SK-N-SH (cell line): ENCODE measurements at regions not wholly inside any gene's neighbourhood (a gene's known extent, or its start where the extent isn't known, plus 50 kb on each side); places are given as distances from the start of the nearest gene placed in this dataset.

ENCODE experiments used
- CTCF ChIA-PET: fragments of 300-600, 350-600 bp; formaldehyde crosslinking; extraction: SDS; loops from one replicate; lab custom pipeline; 2021; lab: Yijun Ruan, JAX
- POLR2A ChIA-PET: fragments of 350-600 bp; sonication (Branson Sonifier 250); formaldehyde crosslinking; extraction: SDS; loops from one replicate; lab custom pipeline; 2020; ENCODE audit warnings: antibody characterized with exemption, inconsistent platforms; lab: Yijun Ruan, JAX
- DNase-seq: peaks from one replicate; pipeline ENCODE4 v3.0.0; 2012
- H2AFZ ChIP-seq: fragments of 200-600 bp; sonication (generic); 2 replicates; pipeline ENCODE4 v1.8.1; 2016; ENCODE audit warnings: antibody characterized with exemption, mild to moderate bottlenecking, low read depth
- H3F3A ChIP-seq: fragments of 200-600 bp; sonication (generic); replicated peaks from 2 replicates; pipeline ENCODE3; 2016; ENCODE audit warnings: antibody characterized with exemption, mild to moderate bottlenecking; ENCODE audit not compliant: insufficient read depth
- H3K27ac ChIP-seq, 2 experiments: fragments of 200-500 bp in 1 of 2; fragments of 200-600 bp in 1 of 2; sonication (Bioruptor generic) in 1 of 2; sonication (generic), shearing (Covaris generic) in 1 of 2; 2 replicates each; pipeline versions ENCODE4 v1.5.1 to v1.6.1; 2014 to 2016; ENCODE audit warnings: low read depth in 2 of 2, inconsistent platforms in 1 of 2, low read length in 1 of 2, mild to moderate bottlenecking in 1 of 2, mixed read lengths in 1 of 2
- H3K27me3 ChIP-seq: fragments of 200-600 bp; sonication (generic), shearing (Covaris generic); 2 replicates; pipeline ENCODE4 v1.6.1; 2016; ENCODE audit warnings: mixed run types; ENCODE audit not compliant: insufficient read depth
- H3K36me3 ChIP-seq, 2 experiments: fragments of 200-500 bp in 1 of 2; fragments of 200-600 bp in 1 of 2; sonication (Bioruptor generic) in 1 of 2; sonication (generic) in 1 of 2; replicated peaks in 1 of 2; 2 replicates each; pipeline versions ENCODE3 to v1.5.1; 2014 to 2016; ENCODE audit warnings: low read length in 1 of 2, mild to moderate bottlenecking in 1 of 2; ENCODE audit not compliant: insufficient read depth in 2 of 2, control insufficient read depth in 1 of 2
- H3K4me1 ChIP-seq, 2 experiments: fragments of 200-500 bp in 1 of 2; fragments of 200-600 bp in 1 of 2; sonication (Bioruptor generic) in 1 of 2; sonication (generic), shearing (Covaris generic) in 1 of 2; 2 replicates each; pipeline versions ENCODE4 v1.5.1 to v1.6.1; 2014 to 2016; ENCODE audit warnings: low read depth in 1 of 2, low read length in 1 of 2, mixed run types in 1 of 2; ENCODE audit not compliant: insufficient read depth in 2 of 2, control insufficient read depth in 1 of 2
- H3K4me2 ChIP-seq: fragments of 200-600 bp; sonication (generic), shearing (Covaris generic); 2 replicates; pipeline ENCODE4 v1.6.1; 2017; ENCODE audit warnings: mixed run types
- H3K4me3 ChIP-seq, 2 experiments: fragments of 200-500 bp in 1 of 2; fragments of 200-600 bp in 1 of 2; sonication (Bioruptor generic) in 1 of 2; sonication (generic), shearing (Covaris generic) in 1 of 2; 2 replicates each; pipeline versions ENCODE4 v1.5.1 to v1.8.1; 2014 to 2016; ENCODE audit warnings: low read depth in 2 of 2, inconsistent platforms in 1 of 2, low read length in 1 of 2, mild to moderate bottlenecking in 1 of 2, mixed read lengths in 1 of 2, moderate library complexity in 1 of 2
- H3K79me2 ChIP-seq: fragments of 200-600 bp; sonication (generic); 2 replicates; pipeline ENCODE4 v1.8.1; 2017; ENCODE audit warnings: mild to moderate bottlenecking; ENCODE audit not compliant: insufficient read depth
- H3K9ac ChIP-seq: fragments of 200-600 bp; sonication (generic); 2 replicates; pipeline ENCODE4 v1.6.1; 2017; ENCODE audit warnings: mixed run types
- H3K9me2 ChIP-seq: fragments of 200-600 bp; sonication (generic); 2 replicates; pipeline ENCODE4 v1.6.1; 2017; ENCODE audit warnings: mixed run types
- H3K9me3 ChIP-seq: fragments of 200-600 bp; sonication (generic); 2 replicates; pipeline ENCODE4 v1.6.1; 2017; ENCODE audit warnings: mixed run types, mild to moderate bottlenecking, moderate library complexity
- H4K20me1 ChIP-seq: fragments of 200-600 bp; sonication (generic); 2 replicates; pipeline ENCODE4 v1.6.1; 2017; ENCODE audit warnings: mild to moderate bottlenecking, mixed run types; ENCODE audit not compliant: insufficient read depth
- CHD2 ChIP-seq: fragments of 150-350 bp; IDR thresholded peaks from 2 replicates; pipeline ENCODE4 v1.6.1; 2018; ENCODE audit warnings: low read length; ENCODE audit not compliant: partially characterized antibody
- ELF1 ChIP-seq: IDR thresholded peaks from 2 replicates; pipeline ENCODE4 v1.4.0; 2012
- EP300 ChIP-seq, 2 experiments: IDR thresholded peaks; 2 replicates each; pipeline versions ENCODE4 v1.4.0 to v1.6.1; 2012; ENCODE audit warnings: borderline replicate concordance in 1 of 2, low read depth in 1 of 2, low read length in 1 of 2
- EZH2phosphoT487 ChIP-seq: fragments of 200-600 bp; sonication (generic); IDR thresholded peaks from 2 replicates; pipeline ENCODE4 v1.6.1; 2017; ENCODE audit warnings: low read depth, mixed run types, mild to moderate bottlenecking, antibody characterized with exemption, moderate library complexity, borderline replicate concordance
- FOSL2 ChIP-seq: IDR thresholded peaks from 2 replicates; pipeline ENCODE4 v1.4.0; 2012; ENCODE audit warnings: low read depth, mild to moderate bottlenecking, moderate library complexity, borderline replicate concordance
- FOXJ3 ChIP-seq: sonication (generic); formaldehyde crosslinking; IDR thresholded peaks from 2 replicates; pipeline ENCODE4 v1.5.1; 2020; ENCODE audit warnings: mild to moderate bottlenecking, missing genetic modification reagents
- FOXM1 ChIP-seq: IDR thresholded peaks from 2 replicates; pipeline ENCODE4 v1.4.0; 2012; ENCODE audit warnings: low read depth, mild to moderate bottlenecking
- GABPA ChIP-seq: IDR thresholded peaks from 2 replicates; pipeline ENCODE4 v1.4.0; 2012; ENCODE audit warnings: low read depth, mild to moderate bottlenecking
- GATA2 ChIP-seq: sonication (generic); formaldehyde crosslinking; IDR thresholded peaks from 2 replicates; pipeline ENCODE4 v1.5.0; 2020; ENCODE audit warnings: mild to moderate bottlenecking, missing genetic modification reagents
- JUND ChIP-seq: IDR thresholded peaks from 2 replicates; pipeline ENCODE4 v1.4.0; 2012
- MEF2A ChIP-seq: IDR thresholded peaks from 2 replicates; pipeline ENCODE4 v1.4.0; 2012; ENCODE audit warnings: low read depth, borderline replicate concordance
- MXI1 ChIP-seq: IDR thresholded peaks from 2 replicates; pipeline ENCODE4 v1.6.1; 2012; ENCODE audit warnings: mild to moderate bottlenecking, low read depth, low read length, improper control_type of control experiment
- NFIC ChIP-seq: IDR thresholded peaks from 2 replicates; pipeline ENCODE4 v1.4.0; 2012; ENCODE audit warnings: borderline replicate concordance
- NRF1 ChIP-seq: IDR thresholded peaks from 2 replicates; pipeline ENCODE4 v1.6.1; 2012; ENCODE audit warnings: low read depth, mild to moderate bottlenecking, low read length
- PBX3 ChIP-seq: IDR thresholded peaks from 2 replicates; pipeline ENCODE4; 2012
- POLR2AphosphoS5 ChIP-seq: IDR thresholded peaks from 2 replicates; pipeline ENCODE4 v1.6.1; 2012; ENCODE audit warnings: low read depth, low read length
- RAD21 ChIP-seq: IDR thresholded peaks from 2 replicates; pipeline ENCODE4 v1.6.1; 2012; ENCODE audit warnings: mild to moderate bottlenecking, low read length
- RCOR1 ChIP-seq: fragments of 150-350 bp; IDR thresholded peaks from 2 replicates; pipeline ENCODE4 v1.6.1; 2017; ENCODE audit warnings: antibody characterized with exemption, low read length
- RXRA ChIP-seq: IDR thresholded peaks from 2 replicates; pipeline ENCODE4 v1.4.0; 2012; ENCODE audit warnings: low read depth, mild to moderate bottlenecking, borderline replicate concordance
- SMC3 ChIP-seq: IDR thresholded peaks from 2 replicates; pipeline ENCODE4 v1.6.1; 2012; ENCODE audit warnings: low read depth, low read length, improper control_type of control experiment
- TAF1 ChIP-seq: IDR thresholded peaks from 2 replicates; pipeline ENCODE4 v1.6.1; 2012; ENCODE audit warnings: low read depth, mild to moderate bottlenecking, low read length, moderate library complexity, borderline replicate concordance
- TCF12 ChIP-seq: IDR thresholded peaks from 2 replicates; pipeline ENCODE4 v1.4.0; 2012
- TEAD4 ChIP-seq: IDR thresholded peaks from 2 replicates; pipeline ENCODE4 v1.4.0; 2012; ENCODE audit warnings: mild to moderate bottlenecking, borderline replicate concordance; ENCODE audit not compliant: insufficient read depth
- USF2 ChIP-seq: fragments of 150-350 bp; IDR thresholded peaks from 2 replicates; pipeline ENCODE4 v1.6.1; 2017; ENCODE audit warnings: antibody characterized with exemption, low read length, low read depth, borderline replicate concordance
- YY1 ChIP-seq: IDR thresholded peaks from 2 replicates; pipeline ENCODE4 v1.4.0; 2012; ENCODE audit warnings: low read depth, mild to moderate bottlenecking
- ZBTB33 ChIP-seq: IDR thresholded peaks from 2 replicates; pipeline ENCODE4 v1.4.0; 2012; ENCODE audit warnings: low read depth, borderline replicate concordance
- WGBS: methylation state at CpG from one replicate; pipeline ENCODE4 v1.1.6; 2017; ENCODE audit warnings: low lambda C conversion rate; 5-methylcytosine and 5-hydroxymethylcytosine counted together
- TF ChIP-seq, protein P1 (sequence below): IDR thresholded peaks from 2 replicates; pipeline ENCODE4 v1.4.0; 2012; ENCODE audit warnings: low read depth
- TF ChIP-seq, protein P2 (sequence below): IDR thresholded peaks from 2 replicates; pipeline ENCODE4 v1.4.0; 2012; ENCODE audit warnings: low read depth, borderline replicate concordance
- TF ChIP-seq, protein P3 (sequence below): fragments of 200-600 bp; sonication (generic); IDR thresholded peaks from 2 replicates; pipeline ENCODE4 v1.6.1; 2017; ENCODE audit warnings: antibody characterized with exemption, mild to moderate bottlenecking, moderate library complexity

DNA sequence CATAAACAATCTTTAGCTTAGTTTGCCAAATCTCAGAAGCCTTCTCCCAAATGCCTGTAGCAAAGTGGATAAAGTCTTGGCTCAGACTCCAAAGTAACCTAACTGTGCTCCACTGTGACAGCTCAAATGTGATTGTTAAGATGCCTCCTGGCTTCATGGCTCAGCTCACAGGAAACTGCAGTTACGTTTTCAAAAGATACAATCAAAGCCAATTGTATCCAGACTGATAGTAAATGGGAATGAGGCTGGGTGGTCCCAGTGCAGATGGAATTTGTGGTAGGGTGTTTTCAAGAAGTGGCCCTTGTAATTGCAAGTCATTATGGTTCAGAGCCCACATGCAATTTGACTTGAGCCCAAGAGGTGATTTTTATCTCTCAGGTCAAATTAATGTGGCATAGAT is 151.2 kb upstream of the TAB2 start:
- Histone ChIP-seq H3K4me1 (peaks cover 11 to 29% of the 10 kb centered on the region in 2 experiments; a peak in 3 of 4 replicates), H3K36me3 (no peaks in the 10 kb centered on the region), H3F3A (peaks cover 5% of the 10 kb centered on the region), H3K9ac (no peak overlapping the region), H3K79me2 (no peaks in the 10 kb centered on the region), H3K27ac (peak overlapping the region in 1 of 2 experiments; percentile 96; a peak in 3 of 4 replicates), H2AFZ (peak overlapping the region; percentile 38; the same call in 1 of the 2 replicates), H3K4me3 (no peak overlapping the region), H3K9me2 (no peaks in the 10 kb centered on the region), H4K20me1 (no peaks in the 10 kb centered on the region), H3K4me2 (0 out of 2 replicates have a peak overlapping the region, but pooled peaks have one; percentile 18), H3K9me3 (no peaks in the 10 kb centered on the region), H3K27me3 (no peaks in the 10 kb centered on the region)
- CTCF ChIA-PET = interaction anchor here (1.2 to 1.4 kb wide), 3 partner anchors 46 to 84 kb away, joined by 3 to 7 read pairs (median 3); no protein-coding TSS in a partner anchor
- DNase-seq = peak; percentile 57
- 10% methylated on average over 1 of the region's 1 CpG for WGBS
- POLR2A ChIA-PET = interaction anchor here (0.6 to 1.0 kb wide), 2 partner anchors 16 to 47 kb away, joined by 3 to 5 read pairs; no protein-coding TSS in a partner anchor
- no peak for TF ChIP-seq YY1
- TF ChIP-seq MEF2A = no peak
- TF ChIP-seq FOSL2 = no peak
- peak in 1 of 2 experiments; percentile 86; a peak in 2 of 4 replicates for TF ChIP-seq EP300 (IDR thresholded peaks at IDR 0.05; ENCODE audit: borderline replicate concordance in 1 of 2, low read depth in 1 of 2, low read length in 1 of 2)
- TF ChIP-seq ELF1 = no peak
- TF ChIP-seq, protein P1, sequence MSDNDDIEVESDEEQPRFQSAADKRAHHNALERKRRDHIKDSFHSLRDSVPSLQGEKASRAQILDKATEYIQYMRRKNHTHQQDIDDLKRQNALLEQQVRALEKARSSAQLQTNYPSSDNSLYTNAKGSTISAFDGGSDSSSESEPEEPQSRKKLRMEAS = no peak
- TF ChIP-seq FOXM1 = 0 out of 2 replicates have a peak, but pooled peaks have one; percentile 25
- no peak for TF ChIP-seq ZBTB33
- no peak for TF ChIP-seq GABPA
- TF ChIP-seq RCOR1 = peak; percentile 76
- TF ChIP-seq JUND = peak; percentile 8; the same call in 1 of the 2 replicates
- no peak for TF ChIP-seq FOXJ3 (CRISPR knock-in tag)
- peak; percentile 13; the same call in 1 of the 2 replicates for TF ChIP-seq SMC3
- TF ChIP-seq GATA2 (CRISPR knock-in tag) = peak; percentile 91
- TF ChIP-seq TEAD4 = no peak
- TF ChIP-seq RXRA = no peak
- TF ChIP-seq NFIC = peak; percentile 53; the same call in 1 of the 2 replicates
- TF ChIP-seq POLR2AphosphoS5 = no peak
- no peak for TF ChIP-seq EZH2phosphoT487
- TF ChIP-seq, protein P2, sequence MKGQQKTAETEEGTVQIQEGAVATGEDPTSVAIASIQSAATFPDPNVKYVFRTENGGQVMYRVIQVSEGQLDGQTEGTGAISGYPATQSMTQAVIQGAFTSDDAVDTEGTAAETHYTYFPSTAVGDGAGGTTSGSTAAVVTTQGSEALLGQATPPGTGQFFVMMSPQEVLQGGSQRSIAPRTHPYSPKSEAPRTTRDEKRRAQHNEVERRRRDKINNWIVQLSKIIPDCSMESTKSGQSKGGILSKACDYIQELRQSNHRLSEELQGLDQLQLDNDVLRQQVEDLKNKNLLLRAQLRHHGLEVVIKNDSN = no peak
- peak; percentile 31; the same call in 1 of the 2 replicates for TF ChIP-seq RAD21
- no peak for TF ChIP-seq TAF1
- TF ChIP-seq, protein P3, sequence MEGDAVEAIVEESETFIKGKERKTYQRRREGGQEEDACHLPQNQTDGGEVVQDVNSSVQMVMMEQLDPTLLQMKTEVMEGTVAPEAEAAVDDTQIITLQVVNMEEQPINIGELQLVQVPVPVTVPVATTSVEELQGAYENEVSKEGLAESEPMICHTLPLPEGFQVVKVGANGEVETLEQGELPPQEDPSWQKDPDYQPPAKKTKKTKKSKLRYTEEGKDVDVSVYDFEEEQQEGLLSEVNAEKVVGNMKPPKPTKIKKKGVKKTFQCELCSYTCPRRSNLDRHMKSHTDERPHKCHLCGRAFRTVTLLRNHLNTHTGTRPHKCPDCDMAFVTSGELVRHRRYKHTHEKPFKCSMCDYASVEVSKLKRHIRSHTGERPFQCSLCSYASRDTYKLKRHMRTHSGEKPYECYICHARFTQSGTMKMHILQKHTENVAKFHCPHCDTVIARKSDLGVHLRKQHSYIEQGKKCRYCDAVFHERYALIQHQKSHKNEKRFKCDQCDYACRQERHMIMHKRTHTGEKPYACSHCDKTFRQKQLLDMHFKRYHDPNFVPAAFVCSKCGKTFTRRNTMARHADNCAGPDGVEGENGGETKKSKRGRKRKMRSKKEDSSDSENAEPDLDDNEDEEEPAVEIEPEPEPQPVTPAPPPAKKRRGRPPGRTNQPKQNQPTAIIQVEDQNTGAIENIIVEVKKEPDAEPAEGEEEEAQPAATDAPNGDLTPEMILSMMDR = no peak
- TF ChIP-seq NRF1 = no peak
- TF ChIP-seq PBX3 = peak; percentile 29; the same call in 1 of the 2 replicates
- no peak for TF ChIP-seq MXI1
- TF ChIP-seq USF2 = no peak
- peak; percentile 58; the same call in 1 of the 2 replicates for TF ChIP-seq TCF12
- TF ChIP-seq CHD2 = no peak
